Fibroblast of mammary gland (primary cell): ENCODE measurements at regions not wholly inside any gene's neighbourhood (a gene's known extent, or its start where the extent isn't known, plus 50 kb on each side); places are given as distances from the start of the nearest gene placed in this dataset.
"Not testable (repeated sequence)": the region's sequence is repeated elsewhere in the genome, so short reads cannot be mapped to it uniquely, and the experiment has no call there.

Source experiments
- DNase-seq: peaks from one replicate; pipeline ENCODE4 v3.0.0-alpha.2; 2010; ENCODE audit warnings: low read depth
- H3K4me3 ChIP-seq: 2 replicates; pipeline ENCODE4 v1.5.1; 2011; ENCODE audit warnings: low read depth, mild to moderate bottlenecking, low read length, moderate library complexity; ENCODE audit not compliant: control insufficient read depth
- TF ChIP-seq, protein P1 (sequence below): conservative IDR thresholded peaks from 2 replicates; pipeline ENCODE4 v1.5.1; 2011; ENCODE audit warnings: low read depth, low read length, inconsistent platforms; ENCODE audit not compliant: control insufficient read depth, insufficient read depth

GRCh38 chr12:91721023-91721422 is 424.6 kb downstream of the BTG1 start:
- no peak overlapping the region for H3K4me3 ChIP-seq
- DNase-seq: no peak
- TF ChIP-seq, protein P1, sequence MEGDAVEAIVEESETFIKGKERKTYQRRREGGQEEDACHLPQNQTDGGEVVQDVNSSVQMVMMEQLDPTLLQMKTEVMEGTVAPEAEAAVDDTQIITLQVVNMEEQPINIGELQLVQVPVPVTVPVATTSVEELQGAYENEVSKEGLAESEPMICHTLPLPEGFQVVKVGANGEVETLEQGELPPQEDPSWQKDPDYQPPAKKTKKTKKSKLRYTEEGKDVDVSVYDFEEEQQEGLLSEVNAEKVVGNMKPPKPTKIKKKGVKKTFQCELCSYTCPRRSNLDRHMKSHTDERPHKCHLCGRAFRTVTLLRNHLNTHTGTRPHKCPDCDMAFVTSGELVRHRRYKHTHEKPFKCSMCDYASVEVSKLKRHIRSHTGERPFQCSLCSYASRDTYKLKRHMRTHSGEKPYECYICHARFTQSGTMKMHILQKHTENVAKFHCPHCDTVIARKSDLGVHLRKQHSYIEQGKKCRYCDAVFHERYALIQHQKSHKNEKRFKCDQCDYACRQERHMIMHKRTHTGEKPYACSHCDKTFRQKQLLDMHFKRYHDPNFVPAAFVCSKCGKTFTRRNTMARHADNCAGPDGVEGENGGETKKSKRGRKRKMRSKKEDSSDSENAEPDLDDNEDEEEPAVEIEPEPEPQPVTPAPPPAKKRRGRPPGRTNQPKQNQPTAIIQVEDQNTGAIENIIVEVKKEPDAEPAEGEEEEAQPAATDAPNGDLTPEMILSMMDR: no peak

DNA sequence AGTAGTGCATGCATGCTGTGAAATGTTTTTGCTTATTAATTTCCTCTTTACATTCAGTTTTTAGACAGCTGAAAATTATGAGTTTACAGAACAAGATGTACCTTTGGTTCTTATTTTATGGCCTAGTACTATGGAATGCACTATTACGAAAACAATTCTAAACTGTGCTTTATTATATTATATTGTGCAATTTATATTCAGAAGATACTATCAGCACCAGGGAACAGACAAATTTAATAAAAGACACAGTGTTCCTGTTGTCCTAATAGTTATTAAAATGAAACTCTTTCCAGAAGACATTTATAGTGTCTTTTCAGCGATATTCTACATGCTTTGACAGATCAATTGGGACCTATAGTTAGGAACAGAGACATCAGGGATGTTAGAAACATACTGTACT is 427.3 kb downstream of the BTG1 start:
- TF ChIP-seq, protein P1: no peak
- peak; percentile 19 for DNase-seq
- H3K4me3 ChIP-seq: no peak overlapping the region

DNA sequence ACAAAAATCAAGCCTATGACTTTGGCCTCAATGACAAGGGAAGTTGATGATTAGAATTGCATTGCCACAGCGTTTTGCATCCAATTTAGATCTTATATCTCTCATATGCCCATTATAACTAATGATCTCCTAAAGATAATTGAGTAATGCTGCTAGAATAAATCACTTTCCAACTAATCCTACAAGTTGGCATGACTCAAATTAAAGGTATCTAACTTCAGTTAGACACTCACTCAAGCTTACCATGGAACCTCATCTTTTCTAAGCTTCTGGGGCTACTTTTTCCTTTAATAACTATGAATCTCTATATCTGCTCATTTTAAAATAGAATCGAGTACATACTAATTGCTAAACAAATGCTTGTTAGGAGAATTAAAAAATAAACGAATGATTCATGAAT is 427.8 kb downstream of the BTG1 start:
- TF ChIP-seq, protein P1: no peak
- H3K4me3 ChIP-seq: no peak overlapping the region
- no peak for DNase-seq

DNA sequence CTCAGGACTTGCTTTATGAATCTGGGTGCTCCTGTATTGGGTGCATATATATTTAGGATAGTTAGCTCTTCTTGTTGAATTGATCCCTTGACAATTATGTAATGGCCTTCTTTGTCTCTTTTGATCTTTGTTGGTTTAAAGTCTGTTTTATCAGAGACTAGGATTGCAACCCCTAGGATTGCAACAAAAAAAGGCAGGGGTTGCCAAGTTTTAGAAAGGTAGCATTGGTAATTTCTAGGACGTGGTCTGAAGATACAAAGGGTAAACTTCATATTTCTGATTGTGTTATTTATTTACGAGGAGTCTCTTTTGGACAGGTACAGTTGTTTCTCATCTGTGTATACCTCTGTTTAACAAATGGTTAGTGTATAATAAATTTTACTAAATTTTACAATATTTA is 433.7 kb downstream of the BTG1 start:
- not testable (repeated sequence) for DNase-seq, H3K4me3 ChIP-seq

- DNase-seq: no peak
- TF ChIP-seq, protein P1: no peak
- no peak overlapping the region for H3K4me3 ChIP-seq
Measured at GRCh38 chr12:91706466-91706865, 439.2 kb downstream of the BTG1 start.

GRCh38 chr12:91704446-91704845 is 441.2 kb downstream of the BTG1 start:
- TF ChIP-seq, protein P1: no peak
- peak; percentile 62 for DNase-seq
- no peak overlapping the region for H3K4me3 ChIP-seq

DNA sequence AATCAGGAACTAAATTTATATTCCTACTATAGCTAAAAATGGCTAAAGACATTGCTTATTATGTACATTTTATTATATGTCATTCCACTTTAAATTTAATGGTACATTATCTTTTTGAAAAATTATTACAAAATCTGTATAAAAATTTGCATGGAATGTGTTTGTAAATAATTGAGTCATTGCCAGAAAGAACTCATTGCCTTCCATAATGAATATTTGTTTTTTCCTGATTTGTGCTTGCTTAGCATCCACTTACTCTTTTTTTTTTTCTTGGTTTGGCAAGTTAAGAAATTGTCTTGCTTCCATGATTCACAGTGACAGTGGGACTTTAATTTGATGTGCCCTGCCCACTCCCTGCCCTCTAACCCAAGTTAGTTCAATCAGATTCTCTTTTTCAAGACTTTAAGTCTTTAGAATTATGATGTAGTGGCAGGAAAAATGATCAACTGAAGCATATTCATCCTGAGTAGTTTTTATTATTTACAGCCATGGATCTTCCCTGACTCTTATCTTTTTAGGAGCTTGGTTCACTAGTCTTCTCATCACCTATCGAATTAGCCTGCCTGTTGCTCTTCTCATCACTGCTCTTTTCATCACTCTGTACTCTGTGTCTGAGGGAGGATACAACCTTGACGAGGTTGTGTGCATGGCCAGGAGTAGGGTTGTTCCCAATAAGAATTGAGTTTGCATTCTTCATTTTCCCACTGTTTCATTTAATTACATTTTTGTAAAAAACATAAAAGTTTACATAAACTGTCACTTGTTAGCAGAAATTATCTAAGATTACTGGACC is 442.0 kb downstream of the BTG1 start:
- TF ChIP-seq, protein P1: no peak
- DNase-seq: no peak
- no peak overlapping the region for H3K4me3 ChIP-seq
